NB4 (cell line): ENCODE measurements at regions not wholly inside any gene's neighbourhood (a gene's known extent, or its start where the extent isn't known, plus 50 kb on each side); places are given as distances from the start of the nearest gene placed in this dataset.

Experiments
- DNase-seq: peaks from one replicate; pipeline ENCODE4 v3.0.0; 2010; ENCODE audit warnings: low read depth
- H3K4me3 ChIP-seq: one replicate; pipeline ENCODE4 v1.5.1; 2011; ENCODE audit warnings: mild to moderate bottlenecking, low read depth, low read length, moderate library complexity
- MYC ChIP-seq: IDR thresholded peaks from 2 replicates; pipeline ENCODE4 v1.6.1; 2011; ENCODE audit warnings: low read depth, low read length
- POLR2A ChIP-seq: IDR thresholded peaks from 2 replicates; pipeline ENCODE4 v1.6.1; 2011; ENCODE audit warnings: mild to moderate bottlenecking; ENCODE audit not compliant: insufficient read length; ENCODE audit errors: extremely low read depth
- TF ChIP-seq, protein P1 (sequence below): IDR thresholded peaks from 2 replicates; pipeline ENCODE4 v1.6.1; 2011; ENCODE audit warnings: low read depth, low read length
- TF ChIP-seq, protein P2 (sequence below): IDR thresholded peaks from one replicate; pipeline ENCODE4 v1.5.1; 2012; ENCODE audit warnings: low read depth, low read length

GRCh38 chr20:4532772-4533171, 153.5 kb upstream of the PRNP start:
- H3K4me3 ChIP-seq = no peak overlapping the region
- TF ChIP-seq MYC (no peak), POLR2A (no peak)
- TF ChIP-seq, protein P1, sequence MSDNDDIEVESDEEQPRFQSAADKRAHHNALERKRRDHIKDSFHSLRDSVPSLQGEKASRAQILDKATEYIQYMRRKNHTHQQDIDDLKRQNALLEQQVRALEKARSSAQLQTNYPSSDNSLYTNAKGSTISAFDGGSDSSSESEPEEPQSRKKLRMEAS = no peak
- TF ChIP-seq, protein P2, sequence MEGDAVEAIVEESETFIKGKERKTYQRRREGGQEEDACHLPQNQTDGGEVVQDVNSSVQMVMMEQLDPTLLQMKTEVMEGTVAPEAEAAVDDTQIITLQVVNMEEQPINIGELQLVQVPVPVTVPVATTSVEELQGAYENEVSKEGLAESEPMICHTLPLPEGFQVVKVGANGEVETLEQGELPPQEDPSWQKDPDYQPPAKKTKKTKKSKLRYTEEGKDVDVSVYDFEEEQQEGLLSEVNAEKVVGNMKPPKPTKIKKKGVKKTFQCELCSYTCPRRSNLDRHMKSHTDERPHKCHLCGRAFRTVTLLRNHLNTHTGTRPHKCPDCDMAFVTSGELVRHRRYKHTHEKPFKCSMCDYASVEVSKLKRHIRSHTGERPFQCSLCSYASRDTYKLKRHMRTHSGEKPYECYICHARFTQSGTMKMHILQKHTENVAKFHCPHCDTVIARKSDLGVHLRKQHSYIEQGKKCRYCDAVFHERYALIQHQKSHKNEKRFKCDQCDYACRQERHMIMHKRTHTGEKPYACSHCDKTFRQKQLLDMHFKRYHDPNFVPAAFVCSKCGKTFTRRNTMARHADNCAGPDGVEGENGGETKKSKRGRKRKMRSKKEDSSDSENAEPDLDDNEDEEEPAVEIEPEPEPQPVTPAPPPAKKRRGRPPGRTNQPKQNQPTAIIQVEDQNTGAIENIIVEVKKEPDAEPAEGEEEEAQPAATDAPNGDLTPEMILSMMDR = no peak
- no peak for DNase-seq

DNA sequence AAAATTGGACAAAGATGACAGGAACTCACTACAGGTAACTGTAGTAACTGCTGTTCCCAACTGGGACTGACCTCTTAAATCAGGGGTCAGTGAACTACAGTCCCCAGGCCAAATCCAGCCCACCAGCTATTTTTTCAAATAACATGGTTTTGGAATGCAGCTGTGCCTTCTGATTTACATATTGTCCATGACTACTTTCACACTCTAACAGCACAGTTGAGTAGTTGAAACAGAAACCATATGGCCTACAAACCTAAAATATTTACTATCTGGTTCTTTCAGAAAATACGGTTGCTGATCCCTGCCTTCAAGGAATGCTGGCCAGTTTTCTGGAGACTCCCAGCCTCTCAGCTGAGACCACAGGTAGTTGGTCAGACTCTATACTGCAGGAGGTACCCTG, 161.5 kb upstream of the PRNP start:
- no peak for DNase-seq
- no peak overlapping the region for H3K4me3 ChIP-seq
- TF ChIP-seq, protein P1 = no peak
- no peak for TF ChIP-seq POLR2A
- TF ChIP-seq, protein P2 = no peak
- no peak for TF ChIP-seq MYC

GRCh38 chr20:4524307-4524706, 161.9 kb upstream of the PRNP start:
- DNase-seq = no peak
- TF ChIP-seq, protein P1 = no peak
- no peak for TF ChIP-seq MYC
- no peak for TF ChIP-seq POLR2A
- TF ChIP-seq, protein P2 = no peak
- no peak overlapping the region for H3K4me3 ChIP-seq

- TF ChIP-seq POLR2A = no peak
- TF ChIP-seq, protein P2 = no peak
- TF ChIP-seq, protein P1 = no peak
- no peak for TF ChIP-seq MYC
- DNase-seq = no peak
- H3K4me3 ChIP-seq = no peak overlapping the region
Observed at GRCh38 chr20:4522310-4522709, 163.9 kb upstream of the PRNP start.

GRCh38 chr20:4521170-4521968, 164.9 kb upstream of the PRNP start:
- DNase-seq = no peak
- TF ChIP-seq POLR2A (no peak), MYC (no peak)
- TF ChIP-seq, protein P2 = no peak
- TF ChIP-seq, protein P1 = no peak
- H3K4me3 ChIP-seq = no peak overlapping the region
